AG09309 (cell line): ENCODE measurements at regions not wholly inside any gene's neighbourhood (a gene's known extent, or its start where the extent isn't known, plus 50 kb on each side); places are given as distances from the start of the nearest gene placed in this dataset.

Experiments
- DNase-seq: peaks from one replicate; pipeline ENCODE4 v3.0.0-alpha.2; 2010; ENCODE audit warnings: low read depth
- H3K4me3 ChIP-seq: 2 replicates; pipeline ENCODE4 v1.5.1; 2011; ENCODE audit warnings: mild to moderate bottlenecking, low read depth, low read length, moderate library complexity; ENCODE audit not compliant: control insufficient read depth
- CTCF ChIP-seq: IDR thresholded peaks from 2 replicates; pipeline ENCODE4 v1.5.1; 2011; ENCODE audit warnings: mild to moderate bottlenecking, low read depth, low read length, inconsistent platforms; ENCODE audit not compliant: insufficient read depth, control insufficient read depth; ENCODE audit errors: missing control alignments

DNA sequence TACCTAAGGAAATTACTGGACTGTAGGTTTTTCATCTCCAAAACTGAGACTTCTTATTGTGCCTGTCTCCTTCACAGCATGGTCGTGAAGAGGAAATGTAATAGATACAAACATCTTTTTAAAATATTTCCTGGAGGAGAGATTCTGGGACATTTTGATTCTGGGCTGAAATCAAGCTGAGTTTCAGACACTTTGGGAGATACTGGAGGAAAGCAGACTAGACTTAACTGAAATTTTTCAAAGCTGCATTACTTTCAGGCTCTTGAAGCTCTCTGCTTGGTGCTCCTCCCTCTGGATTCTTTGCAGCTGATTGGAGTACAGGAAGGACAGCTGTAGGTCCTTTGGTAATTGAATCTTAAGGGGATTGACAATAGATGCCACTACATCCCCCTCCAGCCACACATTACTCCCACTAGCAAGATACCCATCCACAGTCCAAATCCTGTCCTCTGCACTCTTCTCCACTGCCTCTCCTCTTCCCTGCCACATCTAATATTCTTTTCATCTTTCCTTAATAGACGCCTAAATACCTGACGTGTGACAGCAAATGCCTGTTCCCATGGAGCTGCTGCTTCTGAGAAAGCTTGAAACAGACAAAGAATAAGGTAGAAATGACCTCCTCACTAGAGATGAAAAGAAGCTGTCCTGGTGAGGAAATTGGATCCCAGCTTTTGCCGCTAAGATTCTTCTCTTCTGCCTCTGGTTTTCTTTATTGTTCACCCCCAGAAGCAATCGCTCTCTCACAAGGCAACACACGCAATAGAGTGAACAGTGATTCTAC lies 111.5 kb upstream of the PHYHIPL start:
- no peak overlapping the region for H3K4me3 ChIP-seq
- no peak for DNase-seq
- no peak for TF ChIP-seq CTCF

DNA sequence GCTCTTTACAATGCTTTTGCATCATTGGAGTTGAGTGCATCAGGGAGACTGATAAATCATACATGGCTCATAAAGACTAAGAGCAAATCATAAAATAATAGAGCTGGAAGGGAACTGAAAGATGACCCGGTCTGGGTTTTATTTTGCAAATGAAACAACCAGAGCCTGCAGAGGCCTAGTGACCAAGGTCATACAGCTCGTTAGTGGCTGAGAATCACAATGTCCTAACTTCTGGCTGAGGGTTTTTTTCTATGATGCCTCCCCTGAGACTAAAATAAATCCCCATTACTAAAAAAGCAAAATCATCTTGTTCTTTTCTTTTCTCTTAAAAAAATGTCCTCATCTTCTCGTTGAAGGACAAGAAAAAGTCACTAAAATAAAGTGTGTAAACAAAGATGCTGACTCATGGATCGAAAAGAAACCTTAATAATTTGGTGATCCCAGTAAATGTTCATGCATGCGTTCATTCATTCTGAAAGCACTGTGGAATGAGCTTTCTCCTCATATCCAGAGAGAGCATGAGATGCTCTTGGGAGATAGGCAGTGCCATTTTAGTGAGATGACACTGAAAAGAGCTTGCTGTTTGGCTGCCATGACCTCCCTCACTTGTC lies 107.8 kb upstream of the PHYHIPL start:
- no peak for TF ChIP-seq CTCF
- no peak overlapping the region for H3K4me3 ChIP-seq
- no peak for DNase-seq

GRCh38 chr10:59072038-59072437 lies 104.4 kb upstream of the PHYHIPL start:
- DNase-seq = no peak
- no peak for TF ChIP-seq CTCF
- no peak overlapping the region for H3K4me3 ChIP-seq

- TF ChIP-seq CTCF = no peak
- DNase-seq = no peak
- no peak overlapping the region for H3K4me3 ChIP-seq
These were observed 102.9 kb upstream of the PHYHIPL start for GRCh38 chr10:59073456-59074053.

- no peak for TF ChIP-seq CTCF
- no peak for DNase-seq
- H3K4me3 ChIP-seq = no peak overlapping the region
These were observed 100.9 kb upstream of the PHYHIPL start for GRCh38 chr10:59075576-59075975.

- no peak for DNase-seq
- no peak overlapping the region for H3K4me3 ChIP-seq
- no peak for TF ChIP-seq CTCF
These were observed 98.6 kb upstream of the PHYHIPL start for GRCh38 chr10:59077855-59078254.

- TF ChIP-seq CTCF = no peak
- H3K4me3 ChIP-seq = no peak overlapping the region
- no peak for DNase-seq
These were observed 97.5 kb upstream of the PHYHIPL start for GRCh38 chr10:59078978-59079377.
